Suppressor macrophage treated with lipopolysaccharide for 4 hours (primary cell): ENCODE measurements at regions not wholly inside any gene's neighbourhood (a gene's known extent, or its start where the extent isn't known, plus 50 kb on each side); places are given as distances from the start of the nearest gene placed in this dataset.
"Not testable (repeated sequence)": the region's sequence is repeated elsewhere in the genome, so short reads cannot be mapped to it uniquely, and the experiment has no call there.

ENCODE experiments used
- DNase-seq: peaks from one replicate; pipeline ENCODE4 v3.0.0-alpha.2; 2020

GRCh38 chr2:176578292-176578691 lies 309.1 kb downstream of the MTX2 start:
- not testable (repeated sequence) for DNase-seq

DNA sequence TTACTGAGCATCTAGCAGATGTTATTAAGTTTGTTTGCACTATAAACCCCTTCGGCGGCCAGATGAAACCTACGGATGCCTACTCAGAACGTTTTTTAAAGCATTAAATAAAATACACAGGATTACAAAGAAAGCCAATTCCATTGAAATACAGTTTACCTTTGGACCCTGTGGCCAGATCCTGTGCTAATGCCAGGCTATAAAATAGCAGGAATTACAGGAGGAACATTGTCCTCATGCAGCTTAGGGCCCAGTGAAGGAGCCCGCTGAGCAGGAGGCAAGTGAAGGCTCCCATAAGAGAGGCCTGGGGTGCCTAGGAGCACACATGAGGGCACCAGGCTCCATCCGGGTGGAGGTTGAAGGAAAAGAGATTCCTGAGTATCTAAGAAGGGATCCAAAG lies 310.4 kb downstream of the MTX2 start:
- no peak for DNase-seq

- no peak for DNase-seq
These were observed 312.4 kb downstream of the MTX2 start for GRCh38 chr2:176581557-176582165.

GRCh38 chr2:176582176-176582575 lies 312.9 kb downstream of the MTX2 start:
- no peak for DNase-seq

- DNase-seq = peak; percentile 3
These were observed 313.8 kb downstream of the MTX2 start for GRCh38 chr2:176582990-176583481.

DNA sequence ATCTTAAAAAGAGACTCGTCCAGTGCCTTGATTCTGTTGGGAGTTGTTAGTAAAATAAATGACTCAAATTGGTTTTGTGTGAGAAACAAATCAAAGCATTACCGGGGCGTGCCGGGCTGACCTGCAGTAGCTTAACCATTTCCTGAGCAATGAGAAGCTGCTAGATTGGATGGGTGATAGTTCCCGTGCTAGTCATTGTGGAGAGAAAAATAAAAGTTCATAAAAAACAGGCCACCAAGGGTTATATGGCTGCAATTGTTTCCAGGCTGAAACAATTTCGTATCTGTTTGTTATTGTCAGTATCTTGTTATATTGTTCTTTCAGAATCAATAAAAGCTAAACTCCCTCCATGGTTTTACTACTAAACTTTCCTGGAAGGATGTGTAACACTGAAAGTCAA lies 314.4 kb downstream of the MTX2 start:
- DNase-seq = no peak

DNA sequence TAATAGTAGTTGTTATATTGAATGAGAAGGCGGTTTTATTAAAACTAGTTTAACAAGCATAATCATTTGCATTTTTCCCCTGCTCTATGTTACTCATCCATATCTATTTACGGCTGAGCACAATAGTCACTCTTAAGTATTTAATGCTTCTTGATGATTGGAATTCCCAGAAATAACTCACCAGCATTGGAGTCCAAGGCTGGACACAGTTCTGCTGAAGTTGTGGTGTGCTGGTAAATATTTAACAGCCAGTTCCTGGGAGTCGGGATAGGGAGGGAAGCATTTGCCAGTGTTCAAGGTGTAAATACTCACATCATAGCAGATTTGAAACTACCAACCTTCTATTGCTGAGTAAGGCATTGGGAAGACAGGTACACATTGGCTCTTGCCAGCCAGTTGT lies 315.1 kb downstream of the MTX2 start:
- no peak for DNase-seq

DNA sequence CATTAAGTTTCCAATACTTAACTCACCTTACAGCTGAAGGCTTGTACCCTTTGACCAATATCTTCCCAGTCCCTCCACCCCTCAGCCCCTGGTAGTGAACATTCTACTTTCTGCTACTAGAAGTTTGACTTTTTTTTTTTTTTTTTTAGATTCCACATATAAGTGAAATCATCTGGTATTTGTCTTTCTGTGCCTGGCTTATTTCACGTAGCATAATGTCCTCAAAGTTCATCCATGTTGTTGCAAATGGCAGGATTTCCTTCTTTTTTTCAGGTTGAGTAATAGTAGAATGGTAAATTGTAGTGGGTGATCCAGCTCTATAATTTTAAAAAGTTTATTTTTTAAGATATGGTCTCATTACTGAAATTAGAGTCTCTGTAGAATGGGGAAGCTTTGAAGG lies 316.0 kb downstream of the MTX2 start:
- no peak for DNase-seq

DNA sequence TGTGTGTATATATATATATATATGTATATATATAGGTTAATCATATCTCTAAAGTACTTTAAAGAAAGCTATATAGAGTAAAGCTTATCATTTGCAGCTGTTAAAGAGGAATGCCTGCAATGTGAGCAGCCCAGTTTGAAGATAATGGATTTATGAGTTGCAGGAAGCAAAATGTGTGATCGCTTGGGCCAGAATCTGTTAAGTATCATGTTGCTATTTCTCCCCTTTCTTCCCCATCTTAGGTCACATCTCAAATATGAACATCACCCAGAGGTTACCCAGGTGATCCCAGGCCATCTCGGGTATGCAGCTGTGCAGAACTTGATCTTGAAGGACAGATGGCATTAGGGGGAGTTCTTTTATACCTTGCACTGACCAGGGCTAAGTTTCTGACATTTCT lies 316.5 kb downstream of the MTX2 start:
- DNase-seq = no peak

DNA sequence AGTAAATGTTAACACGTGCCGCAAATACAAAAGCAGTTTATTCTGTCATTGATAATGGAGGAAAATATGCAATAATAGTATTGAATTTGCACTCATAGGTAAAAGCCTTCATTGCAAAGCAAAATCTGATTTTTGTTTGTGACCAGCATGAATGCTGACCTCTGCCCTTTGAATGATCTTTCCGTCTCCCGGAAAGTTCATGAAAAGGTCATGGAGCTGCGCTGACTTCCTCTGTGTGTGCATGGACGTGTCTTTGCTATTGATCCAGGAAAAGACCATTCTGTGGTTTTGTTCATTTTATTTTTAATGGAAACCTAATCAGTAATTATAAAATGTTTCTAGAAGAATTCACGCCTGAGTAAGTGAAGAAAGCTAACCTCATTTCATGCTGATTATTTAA lies 320.0 kb downstream of the MTX2 start:
- DNase-seq = no peak

GRCh38 chr2:176589825-176590440 lies 320.7 kb downstream of the MTX2 start:
- DNase-seq = no peak

DNA sequence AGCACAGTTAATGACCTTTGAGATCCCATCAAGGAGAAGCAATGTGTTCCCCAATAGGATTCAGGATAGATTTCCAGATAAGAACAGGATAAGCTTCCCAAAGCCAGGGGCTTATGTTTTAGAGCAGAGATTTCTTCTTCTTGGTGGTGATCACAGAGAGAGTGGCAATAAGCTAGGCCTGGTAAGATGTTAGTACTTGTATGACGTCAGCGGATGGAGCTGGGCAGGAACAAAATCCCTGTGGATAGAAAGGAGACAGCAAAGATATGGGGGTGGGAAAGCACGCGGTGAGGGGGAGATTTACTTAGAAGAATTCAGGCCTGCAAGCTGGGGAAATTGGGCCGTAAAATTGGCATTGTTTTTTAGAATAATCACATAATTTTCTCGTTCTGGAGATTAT lies 323.0 kb downstream of the MTX2 start:
- no peak for DNase-seq

DNA sequence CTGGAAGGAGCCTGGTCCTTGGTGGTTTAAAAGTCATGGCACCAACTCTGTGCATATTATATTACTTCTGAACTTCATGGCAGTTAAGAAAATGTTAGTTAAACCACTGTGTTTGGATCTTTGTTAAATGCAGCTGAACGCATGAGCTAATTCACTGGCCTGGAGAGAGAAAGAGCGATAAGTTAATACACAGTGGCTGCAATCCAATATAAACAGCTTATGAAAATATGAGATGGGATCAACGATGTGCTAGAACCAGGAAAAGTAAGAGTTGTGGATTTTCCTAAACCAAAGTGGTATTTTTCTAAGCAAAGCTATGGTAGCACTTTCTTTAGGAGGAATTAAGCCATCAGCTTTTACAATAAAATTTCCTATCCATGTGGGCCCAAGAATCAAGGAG lies 326.7 kb downstream of the MTX2 start:
- no peak for DNase-seq

GRCh38 chr2:176597916-176598315 lies 328.7 kb downstream of the MTX2 start:
- DNase-seq = no peak

DNA sequence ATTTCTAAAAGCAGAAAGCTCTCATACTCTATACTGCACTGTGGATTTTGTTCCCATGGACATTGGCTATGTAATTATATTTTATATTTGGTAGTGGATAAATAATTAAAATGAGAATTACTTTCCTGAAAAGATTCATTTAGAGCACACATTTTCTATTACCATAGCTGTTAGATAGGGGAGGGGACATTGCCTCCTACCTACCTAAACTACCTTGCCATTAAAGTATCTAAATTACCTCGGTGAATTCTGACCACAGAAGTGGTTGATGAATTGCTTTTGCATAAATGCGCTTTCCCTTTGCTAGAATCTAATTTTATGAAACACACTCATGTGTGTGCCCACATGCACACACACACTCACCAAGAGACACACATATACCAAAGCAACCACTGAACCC lies 329.1 kb downstream of the MTX2 start:
- DNase-seq = no peak

GRCh38 chr2:176599796-176600485 lies 330.7 kb downstream of the MTX2 start:
- no peak for DNase-seq

- DNase-seq = no peak
These were observed 331.8 kb downstream of the MTX2 start for GRCh38 chr2:176601066-176601465.

- DNase-seq = no peak
These were observed 342.8 kb downstream of the MTX2 start for GRCh38 chr2:176612036-176612435.

GRCh38 chr2:176612736-176613135 lies 343.5 kb downstream of the MTX2 start:
- no peak for DNase-seq

- DNase-seq = no peak
These were observed 344.2 kb downstream of the MTX2 start for GRCh38 chr2:176613323-176613987.

GRCh38 chr2:176614049-176614448 lies 344.8 kb downstream of the MTX2 start:
- DNase-seq = no peak

DNA sequence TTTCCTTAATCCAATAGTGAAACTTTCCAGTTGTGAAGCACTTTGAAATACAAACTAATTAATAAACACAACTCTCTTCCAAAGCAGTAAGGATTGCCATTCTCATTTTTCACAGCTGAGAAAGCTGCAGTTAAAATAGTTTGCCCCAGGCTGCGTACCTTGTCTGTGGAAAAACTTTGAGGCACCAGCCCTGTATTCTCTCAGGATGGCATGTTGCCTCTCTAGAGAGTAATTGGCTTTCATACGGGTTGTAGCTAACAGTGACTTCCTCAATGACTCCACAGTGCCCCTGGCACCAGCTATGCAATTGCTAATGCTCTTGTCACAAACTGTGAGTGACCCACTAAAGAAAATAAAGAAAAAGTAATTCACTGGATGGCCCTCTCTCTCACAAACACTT lies 345.7 kb downstream of the MTX2 start:
- DNase-seq = no peak

GRCh38 chr2:176619504-176619903 lies 350.3 kb downstream of the MTX2 start:
- DNase-seq = no peak

GRCh38 chr2:176621350-176621749 lies 352.1 kb downstream of the MTX2 start:
- DNase-seq = no peak
